ENCODE measurements at regions not wholly inside any gene's neighbourhood (a gene's known extent, or its start where the extent isn't known, plus 50 kb on each side); places are given as distances from the start of the nearest gene placed in this dataset.

GRCh38 chr2:6183226-6183625 lies 491.0 kb downstream of the SOX11 start:
- Histone ChIP-seq H3K9me2 (replicated peaks; ENCODE audit: low read length) (no peaks in the 10 kb centered on the region), H4K20me1 (ENCODE audit: low read length) (no peaks in the 10 kb centered on the region), H3K4me1 (ENCODE audit: insufficient read depth, low read length) (no peaks in the 10 kb centered on the region; the same call in 1 of the 2 replicates), H3F3A (ENCODE audit: low read length, unreplicated experiment) (no peaks in the 10 kb centered on the region), H3K9ac (ENCODE audit: low read length) (no peak overlapping the region), H3K4me2 (ENCODE audit: low read length) (no peak overlapping the region), H3K27me3 (ENCODE audit: low read length) (no peaks in the 10 kb centered on the region), H3K4me3 (ENCODE audit: low read length) (no peak overlapping the region), H2AFZ (ENCODE audit: low read length) (no peak overlapping the region), H3K27ac (ENCODE audit: low read length) (no peak overlapping the region), H3K36me3 (ENCODE audit: low read depth, low read length) (no peaks in the 10 kb centered on the region), H3K9me3 (ENCODE audit: low read length) (no peaks in the 10 kb centered on the region), H3K79me2 (ENCODE audit: low read length) (no peaks in the 10 kb centered on the region)
- POLR2A ChIA-PET (ENCODE audit: unreplicated experiment) = no interaction called here
- TF ChIP-seq EZH2phosphoT487 (IDR thresholded peaks at IDR 0.05; ENCODE audit: borderline replicate concordance, low read length) (no peak), EZH2 (IDR thresholded peaks at IDR 0.05; ENCODE audit: low read length, unreplicated experiment) (no peak), CTCF (conservative IDR thresholded peaks at IDR 0.05; ENCODE audit: low read depth, low read length) (no peak)
- ATAC-seq = no peak
- intact Hi-C loops (cut with micrococcal nuclease) = no loop called here
- CTCF ChIA-PET = no interaction called here
- no peak for DNase-seq
- BruUV-seq (replicated peaks) = no TSS peak

DNA sequence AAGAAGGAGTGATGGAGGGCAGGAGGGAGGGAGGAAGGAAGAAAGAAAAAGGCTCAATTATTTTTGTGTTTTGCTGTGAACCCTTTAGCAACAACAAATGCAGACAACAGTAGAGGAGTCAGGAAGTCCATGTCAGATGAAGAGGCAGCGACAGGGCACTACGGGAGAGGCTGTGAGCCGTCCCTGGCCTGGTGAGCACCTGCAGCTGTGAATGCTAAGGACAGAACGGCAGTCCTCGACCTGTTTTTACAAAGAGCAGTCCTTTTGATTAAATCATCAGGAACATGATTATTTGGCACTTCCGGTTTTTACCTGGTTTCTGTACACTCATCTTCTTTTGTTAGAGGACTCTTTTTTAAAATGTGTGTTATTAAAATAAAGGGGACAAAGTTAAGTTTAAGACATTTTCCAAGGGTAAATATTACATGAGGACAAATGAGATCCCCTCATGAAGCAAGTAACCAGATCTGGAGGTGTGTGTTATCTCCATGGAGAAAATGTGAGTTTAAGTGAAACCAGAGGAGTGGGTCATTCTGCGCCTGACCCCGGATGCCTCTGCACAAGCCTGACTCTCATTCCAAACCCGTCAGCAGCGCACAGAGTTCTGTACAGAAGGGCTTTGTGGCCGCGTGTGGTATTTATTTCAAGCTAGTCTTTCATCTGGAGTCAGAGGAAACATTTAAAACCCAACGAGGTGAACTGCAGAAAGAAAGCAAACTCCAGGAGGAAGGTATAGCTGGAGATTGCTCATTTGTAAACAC lies 492.5 kb downstream of the SOX11 start:
- no TSS peak for BruUV-seq (replicated peaks)
- Histone ChIP-seq H3K4me2 (ENCODE audit: low read length) (no peak overlapping the region), H3K79me2 (ENCODE audit: low read length) (no peaks in the 10 kb centered on the region), H3K9me3 (ENCODE audit: low read length) (no peaks in the 10 kb centered on the region), H3K9ac (ENCODE audit: low read length) (no peak overlapping the region), H3F3A (ENCODE audit: low read length, unreplicated experiment) (no peaks in the 10 kb centered on the region), H2AFZ (ENCODE audit: low read length) (no peak overlapping the region), H3K9me2 (replicated peaks; ENCODE audit: low read length) (no peaks in the 10 kb centered on the region), H3K4me3 (ENCODE audit: low read length) (no peak overlapping the region), H3K36me3 (ENCODE audit: low read depth, low read length) (no peaks in the 10 kb centered on the region), H3K27ac (ENCODE audit: low read length) (no peak overlapping the region), H3K27me3 (ENCODE audit: low read length) (no peaks in the 10 kb centered on the region), H3K4me1 (ENCODE audit: insufficient read depth, low read length) (no peaks in the 10 kb centered on the region; the same call in 1 of the 2 replicates), H4K20me1 (ENCODE audit: low read length) (no peaks in the 10 kb centered on the region)
- TF ChIP-seq EZH2 (IDR thresholded peaks at IDR 0.05; ENCODE audit: low read length, unreplicated experiment) (no peak), EZH2phosphoT487 (IDR thresholded peaks at IDR 0.05; ENCODE audit: borderline replicate concordance, low read length) (no peak), CTCF (conservative IDR thresholded peaks at IDR 0.05; ENCODE audit: low read depth, low read length) (no peak)
- DNase-seq = no peak
- ATAC-seq = no peak
- intact Hi-C loops (cut with micrococcal nuclease) = no loop called here
- POLR2A ChIA-PET (ENCODE audit: unreplicated experiment) = no interaction called here
- CTCF ChIA-PET = no interaction called here

DNA sequence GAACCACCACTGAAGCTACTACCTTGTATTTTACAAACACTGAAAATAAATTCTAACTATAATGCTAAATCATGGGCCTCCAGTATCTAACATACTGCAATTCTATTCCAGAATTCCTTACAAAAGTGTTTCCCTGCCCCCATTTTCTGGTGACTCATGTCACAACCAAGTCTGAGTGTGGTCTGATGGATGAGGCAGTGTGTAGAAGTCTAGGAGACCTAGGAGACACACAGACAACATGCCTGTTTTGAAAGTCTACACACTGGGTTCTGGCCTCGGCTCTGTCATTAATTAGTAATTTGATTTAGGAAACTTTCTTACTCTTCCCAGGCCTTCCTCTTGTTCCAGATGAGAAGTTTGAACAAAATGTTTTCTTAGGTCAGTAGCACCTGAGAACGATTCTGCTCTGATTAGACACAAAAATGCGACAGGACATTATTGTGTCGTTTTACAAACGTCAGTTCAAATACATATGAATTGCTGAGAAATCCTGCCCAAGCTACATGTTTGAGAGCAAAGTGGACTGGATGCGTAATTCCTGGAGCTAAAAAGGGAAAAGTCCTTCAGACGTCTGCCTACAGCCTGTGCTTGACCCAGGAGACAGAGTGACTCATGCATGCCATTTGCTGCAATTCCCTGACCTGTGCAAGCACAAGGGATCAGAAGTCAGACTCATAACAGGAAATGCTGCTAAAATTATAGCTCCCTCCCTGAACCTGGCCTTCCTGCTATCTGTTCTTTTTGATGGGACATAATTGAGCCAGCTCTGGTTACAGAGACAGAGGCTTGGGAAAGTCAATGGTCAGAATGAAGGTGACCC lies 494.4 kb downstream of the SOX11 start:
- no peak for TF ChIP-seq EZH2 (IDR thresholded peaks at IDR 0.05; ENCODE audit: low read length, unreplicated experiment)
- TF ChIP-seq EZH2phosphoT487 (IDR thresholded peaks at IDR 0.05; ENCODE audit: borderline replicate concordance, low read length) = no peak
- no peak for TF ChIP-seq CTCF (conservative IDR thresholded peaks at IDR 0.05; ENCODE audit: low read depth, low read length)
- Histone ChIP-seq H3F3A (ENCODE audit: low read length, unreplicated experiment) (no peaks in the 10 kb centered on the region), H3K9me3 (ENCODE audit: low read length) (no peaks in the 10 kb centered on the region), H4K20me1 (ENCODE audit: low read length) (no peaks in the 10 kb centered on the region), H3K79me2 (ENCODE audit: low read length) (no peaks in the 10 kb centered on the region), H3K4me3 (ENCODE audit: low read length) (no peak overlapping the region), H2AFZ (ENCODE audit: low read length) (no peak overlapping the region), H3K4me2 (ENCODE audit: low read length) (no peak overlapping the region), H3K4me1 (ENCODE audit: insufficient read depth, low read length) (no peaks in the 10 kb centered on the region; the same call in 1 of the 2 replicates), H3K27me3 (ENCODE audit: low read length) (no peaks in the 10 kb centered on the region), H3K36me3 (ENCODE audit: low read depth, low read length) (no peaks in the 10 kb centered on the region), H3K9me2 (replicated peaks; ENCODE audit: low read length) (no peaks in the 10 kb centered on the region), H3K27ac (ENCODE audit: low read length) (no peak overlapping the region), H3K9ac (ENCODE audit: low read length) (no peak overlapping the region)
- CTCF ChIA-PET = no interaction called here
- BruUV-seq (replicated peaks) = no TSS peak
- ATAC-seq = no peak
- DNase-seq = no peak
- POLR2A ChIA-PET (ENCODE audit: unreplicated experiment) = no interaction called here
- intact Hi-C loops (cut with micrococcal nuclease) = no loop called here
